ENCODE measurements at regions not wholly inside any gene's neighbourhood (a gene's known extent, or its start where the extent isn't known, plus 50 kb on each side); places are given as distances from the start of the nearest gene placed in this dataset.

- H3K4me1 ChIP-seq: no peaks in the 10 kb centered on the region
- no peaks in the 10 kb centered on the region for H3K4me1 Mint-ChIP-seq (ENCODE audit: low read depth, unreplicated experiment)
- intact Hi-C loops (cut with micrococcal nuclease; ENCODE audit: unreplicated experiment): no loop called here
- BruUV-seq (replicated peaks): no TSS peak
- no peak for DNase-seq
- ChIA-PET POLR2A (no interaction called here), CTCF (no interaction called here)
- no peaks in the 10 kb centered on the region for H3K9me3 ChIP-seq
- no peak overlapping the region for H3K4me3 Mint-ChIP-seq (ENCODE audit: unreplicated experiment)
- H3K27me3 Mint-ChIP-seq (ENCODE audit: insufficient read depth, unreplicated experiment): peaks cover 13% of the 10 kb centered on the region
- no peaks in the 10 kb centered on the region for H3K27me3 ChIP-seq (replicated peaks; ENCODE audit: control insufficient read depth, insufficient read depth, low read length)
- no peaks in the 10 kb centered on the region for H3K36me3 Mint-ChIP-seq (ENCODE audit: insufficient read depth, unreplicated experiment)
- no peak overlapping the region for H3K27ac Mint-ChIP-seq (ENCODE audit: unreplicated experiment)
- no peaks in the 10 kb centered on the region for H3K36me3 ChIP-seq (ENCODE audit: control insufficient read depth, insufficient read depth, low read length)
- TF ChIP-seq CTCF (IDR thresholded peaks at IDR 0.05; ENCODE audit: insufficient read depth in 1 of 2, low read depth in 1 of 2, low read length in 1 of 2, severe bottlenecking in 1 of 2, unreplicated experiment in 1 of 2): no peak
- H3K4me3 ChIP-seq (ENCODE audit: low read depth, low read length): no peak overlapping the region
- no peaks in the 10 kb centered on the region for H3K9me3 Mint-ChIP-seq (ENCODE audit: unreplicated experiment)
These were observed 178.5 kb upstream of the DAAM1 start for GRCh38 chr14:59009967-59010366.

- H3K4me3 ChIP-seq (ENCODE audit: low read depth, low read length): no peak overlapping the region
- H3K27me3 ChIP-seq (replicated peaks; ENCODE audit: control insufficient read depth, insufficient read depth, low read length): no peaks in the 10 kb centered on the region
- H3K9me3 ChIP-seq: no peaks in the 10 kb centered on the region
- intact Hi-C loops (cut with micrococcal nuclease; ENCODE audit: unreplicated experiment): no loop called here
- peaks cover 2% of the 10 kb centered on the region for H3K27me3 Mint-ChIP-seq (ENCODE audit: insufficient read depth, unreplicated experiment)
- H3K36me3 ChIP-seq (ENCODE audit: control insufficient read depth, insufficient read depth, low read length): no peaks in the 10 kb centered on the region
- no peaks in the 10 kb centered on the region for H3K4me1 Mint-ChIP-seq (ENCODE audit: low read depth, unreplicated experiment)
- no peak for DNase-seq
- no peak overlapping the region for H3K27ac Mint-ChIP-seq (ENCODE audit: unreplicated experiment)
- H3K9me3 Mint-ChIP-seq (ENCODE audit: unreplicated experiment): no peaks in the 10 kb centered on the region
- no peaks in the 10 kb centered on the region for H3K4me1 ChIP-seq
- POLR2A ChIA-PET: no interaction called here
- no peak for TF ChIP-seq CTCF (IDR thresholded peaks at IDR 0.05; ENCODE audit: insufficient read depth in 1 of 2, low read depth in 1 of 2, low read length in 1 of 2, severe bottlenecking in 1 of 2, unreplicated experiment in 1 of 2)
- no peaks in the 10 kb centered on the region for H3K36me3 Mint-ChIP-seq (ENCODE audit: insufficient read depth, unreplicated experiment)
- CTCF ChIA-PET: no interaction called here
- no TSS peak for BruUV-seq (replicated peaks)
- no peak overlapping the region for H3K4me3 Mint-ChIP-seq (ENCODE audit: unreplicated experiment)
These were observed 174.7 kb upstream of the DAAM1 start for GRCh38 chr14:59013672-59014298.

- intact Hi-C loops (cut with micrococcal nuclease; ENCODE audit: unreplicated experiment): no loop called here
- no peak overlapping the region for H3K4me3 Mint-ChIP-seq (ENCODE audit: unreplicated experiment)
- Histone ChIP-seq H3K4me3 (ENCODE audit: low read depth, low read length) (no peak overlapping the region), H3K36me3 (ENCODE audit: control insufficient read depth, insufficient read depth, low read length) (no peaks in the 10 kb centered on the region), H3K9me3 (no peaks in the 10 kb centered on the region), H3K4me1 (no peaks in the 10 kb centered on the region), H3K27me3 (replicated peaks; ENCODE audit: control insufficient read depth, insufficient read depth, low read length) (no peaks in the 10 kb centered on the region)
- POLR2A ChIA-PET: no interaction called here
- no peak for TF ChIP-seq CTCF (IDR thresholded peaks at IDR 0.05; ENCODE audit: insufficient read depth in 1 of 2, low read depth in 1 of 2, low read length in 1 of 2, severe bottlenecking in 1 of 2, unreplicated experiment in 1 of 2)
- no peaks in the 10 kb centered on the region for H3K4me1 Mint-ChIP-seq (ENCODE audit: low read depth, unreplicated experiment)
- H3K36me3 Mint-ChIP-seq (ENCODE audit: insufficient read depth, unreplicated experiment): no peaks in the 10 kb centered on the region
- H3K27me3 Mint-ChIP-seq (ENCODE audit: insufficient read depth, unreplicated experiment): peaks cover 2% of the 10 kb centered on the region
- no peak for DNase-seq
- no peak overlapping the region for H3K27ac Mint-ChIP-seq (ENCODE audit: unreplicated experiment)
- CTCF ChIA-PET: no interaction called here
- no TSS peak for BruUV-seq (replicated peaks)
- H3K9me3 Mint-ChIP-seq (ENCODE audit: unreplicated experiment): no peaks in the 10 kb centered on the region
These were observed 173.0 kb upstream of the DAAM1 start for GRCh38 chr14:59015482-59015881.
